ENCODE measurements at regions not wholly inside any gene's neighbourhood (a gene's known extent, or its start where the extent isn't known, plus 50 kb on each side); places are given as distances from the start of the nearest gene placed in this dataset.

DNA sequence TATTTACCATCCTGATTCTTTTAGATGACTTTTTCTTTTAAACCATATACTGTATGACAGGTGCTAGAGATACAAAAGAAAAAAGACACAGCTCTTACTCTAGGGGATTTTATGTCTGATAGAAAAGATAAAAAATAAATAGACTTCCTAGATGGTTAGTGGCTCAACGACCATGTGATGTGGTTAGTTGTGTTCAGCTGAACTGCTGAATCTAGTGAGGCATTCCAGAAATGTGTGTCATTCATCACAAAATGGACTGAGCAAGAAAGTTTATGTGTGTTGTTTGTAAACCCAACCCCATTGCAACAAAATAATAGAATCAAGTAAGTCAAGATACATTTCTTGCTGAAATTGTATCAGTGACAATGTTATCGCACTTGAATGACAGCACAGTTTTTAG lies 205.8 kb upstream of the LYPLAL1 start:
- Histone ChIP-seq H2BK120ac (replicated peaks; ENCODE audit: low read depth, low read length) (no peak overlapping the region), H3K23ac (ENCODE audit: insufficient read length) (no peak overlapping the region), H3K36me3 (ENCODE audit: control insufficient read depth in 2 of 4, insufficient read depth in 4 of 4, low read length in 3 of 4) (no peaks in the 10 kb centered on the region), H3K14ac (ENCODE audit: insufficient read length) (no peak overlapping the region), H3K27me3 (replicated peaks in 1 of 4; ENCODE audit: control insufficient read depth in 3 of 4, extremely low read depth in 1 of 4, insufficient read depth in 3 of 4, low read length in 3 of 4) (no peaks in the 10 kb centered on the region), H2BK20ac (ENCODE audit: low read length) (no peak overlapping the region), H3K56ac (replicated peaks; ENCODE audit: insufficient read length, low read depth, low read length) (no peak overlapping the region), H3K79me2 (ENCODE audit: control insufficient read depth in 1 of 2, insufficient read depth in 2 of 2, low read length in 2 of 2) (no peaks in the 10 kb centered on the region), H3K23me2 (ENCODE audit: low read depth, low read length) (no peaks in the 10 kb centered on the region), H3K4ac (replicated peaks; ENCODE audit: insufficient read length, low read depth, low read length) (no peak overlapping the region), H3K27ac (ENCODE audit: low read depth, low read length) (no peak overlapping the region), H4K20me1 (replicated peaks in 1 of 2; ENCODE audit: control insufficient read depth in 1 of 2, insufficient read depth in 2 of 2, low read length in 2 of 2) (no peaks in the 10 kb centered on the region), H3K4me2 (ENCODE audit: insufficient read depth in 1 of 2, low read depth in 2 of 2, low read length in 2 of 2) (no peak overlapping the region), H3K79me1 (ENCODE audit: low read depth, low read length) (no peaks in the 10 kb centered on the region), H3K4me3 (ENCODE audit: extremely low read depth in 1 of 4, insufficient read depth in 2 of 4, low read depth in 3 of 4, low read length in 4 of 4) (no peak overlapping the region), H4K91ac (replicated peaks; ENCODE audit: insufficient read length, low read length) (no peak overlapping the region), H2BK15ac (ENCODE audit: low read length) (no peak overlapping the region), H2AK5ac (ENCODE audit: low read depth, low read length) (no peak overlapping the region), H2BK12ac (ENCODE audit: low read depth, low read length) (no peak overlapping the region), H3K4me1 (replicated peaks in 1 of 4; ENCODE audit: control insufficient read depth in 3 of 4, insufficient read depth in 4 of 4, low read length in 3 of 4) (no peaks in the 10 kb centered on the region), H2AFZ (ENCODE audit: low read length) (no peak overlapping the region), H3K18ac (ENCODE audit: extremely low read depth, low read length) (no peak overlapping the region), H2BK5ac (ENCODE audit: low read depth, low read length) (no peak overlapping the region), H3K9ac (replicated peaks in 1 of 4; ENCODE audit: extremely low read depth in 1 of 4, low read depth in 3 of 4, low read length in 3 of 4) (no peak overlapping the region), H4K5ac (ENCODE audit: insufficient read length, low read depth, low read length) (no peak overlapping the region), H3K9me3 (ENCODE audit: insufficient read depth in 2 of 2, low read depth in 1 of 2, low read length in 1 of 2) (peaks cover 3 to 6% of the 10 kb centered on the region in 2 experiments; a peak in 2 of 4 replicates), H4K8ac (ENCODE audit: extremely low read depth, insufficient read depth, low read length) (no peak overlapping the region)
- DNase-seq (ENCODE audit: low read depth in 1 of 2, low spot score in 2 of 2): no peak
- no peak for TF ChIP-seq CBX8 (IDR thresholded peaks at IDR 0.05; ENCODE audit: borderline replicate concordance, low read depth, low read length)
- TF ChIP-seq, protein P1, sequence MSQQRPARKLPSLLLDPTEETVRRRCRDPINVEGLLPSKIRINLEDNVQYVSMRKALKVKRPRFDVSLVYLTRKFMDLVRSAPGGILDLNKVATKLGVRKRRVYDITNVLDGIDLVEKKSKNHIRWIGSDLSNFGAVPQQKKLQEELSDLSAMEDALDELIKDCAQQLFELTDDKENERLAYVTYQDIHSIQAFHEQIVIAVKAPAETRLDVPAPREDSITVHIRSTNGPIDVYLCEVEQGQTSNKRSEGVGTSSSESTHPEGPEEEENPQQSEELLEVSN (IDR thresholded peaks at IDR 0.05): no peak
- POLR2A ChIA-PET (ENCODE audit: partially characterized antibody): interaction anchor here (0.7 kb wide), 1 partner anchor 584 kb away, joined by 3 read pairs; no protein-coding TSS in a partner anchor
- CTCF ChIA-PET (ENCODE audit: partially characterized antibody): interaction anchor here (1.0 kb wide), 1 partner anchor 15 kb away, joined by 3 read pairs; no protein-coding TSS in a partner anchor
- WGBS, 2 experiments (ENCODE audit: extremely low coverage in 1 of 2, insufficient coverage in 1 of 2, insufficient read length in 1 of 2, insufficient replicate concordance in 2 of 2, low coverage in 1 of 2, low lambda C conversion rate in 2 of 2, missing lambda C conversion rate in 1 of 2): 97% methylated on average over 2 of the region's 2 CpGs; no CpG with 5 or more reads in 1 of the 2 experiments
- no peak for FAIRE-seq
